Mucosa of descending colon (tissue), 3 donors: ENCODE measurements at regions not wholly inside any gene's neighbourhood (a gene's known extent, or its start where the extent isn't known, plus 50 kb on each side); places are given as distances from the start of the nearest gene placed in this dataset.
"Not testable (repeated sequence)": the region's sequence is repeated elsewhere in the genome, so short reads cannot be mapped to it uniquely, and the experiment has no call there.

ENCODE experiments used
- ATAC-seq: fragments of 200-7000 bp; cut with Tn5 transposase; one replicate; pipeline ENCODE4 v1.9.1; 2020; ENCODE audit warnings: mild to moderate bottlenecking, moderate library complexity
- DNase-seq, 3 donors: peaks; one replicate each; pipeline ENCODE4 v3.0.0-alpha.2; 2020
- H3K36me3 ChIP-seq: fragments of 200-600 bp; one replicate; pipeline ENCODE4 v1.8.0; 2021; ENCODE audit warnings: low read depth, mild to moderate bottlenecking
- H3K4me1 ChIP-seq: fragments of 200-600 bp; one replicate; pipeline ENCODE4 v1.8.0; 2021; ENCODE audit warnings: low read depth, mild to moderate bottlenecking
- H3K4me3 ChIP-seq: fragments of 200-600 bp; one replicate; pipeline ENCODE4 v1.8.0; 2021; ENCODE audit warnings: mild to moderate bottlenecking
- H3K9me3 ChIP-seq: fragments of 200-600 bp; one replicate; pipeline ENCODE4 v1.8.0; 2021; ENCODE audit warnings: mild to moderate bottlenecking
- CTCF ChIP-seq: fragments of 200-600 bp; IDR thresholded peaks from one replicate; pipeline ENCODE4 v1.8.0; 2022; ENCODE audit warnings: antibody characterized with exemption, mild to moderate bottlenecking
- intact Hi-C, 2 donors: fragments of 100-400 bp; cut with DNase I in 1 of 2; cut with micrococcal nuclease in 1 of 2; formaldehyde crosslinking; loops; one replicate each; pipeline versions ENCODE4 v1.11.0 to v1.11.1; 2022; cut with DNase I, micrococcal nuclease
- donor health status: DM: no; HTN: no; CAD: no; lungs with moderate emphysema.
- donor health status: DM: no; HTN: no; CAD: no.
- donor health status: DM: no; HTN: yes; CAD: no.

- Histone ChIP-seq H3K9me3 (peaks cover 4% of the 10 kb centered on the region), H3K4me1 (peaks cover 3% of the 10 kb centered on the region), H3K4me3 (no peak overlapping the region), H3K36me3 (no peaks in the 10 kb centered on the region)
- no peak for DNase-seq
- intact Hi-C loops, result no loop called here
- no peak for ATAC-seq
- no peak for TF ChIP-seq CTCF
These were observed 61.1 kb upstream of the TINAGL1 start for GRCh38 chr1:31515056-31515775.

- DNase-seq, result no peak
- no peak overlapping the region for H3K4me3 ChIP-seq
- H3K9me3 ChIP-seq, result peaks cover 4% of the 10 kb centered on the region
- ATAC-seq, result no peak
- no peak for TF ChIP-seq CTCF
- intact Hi-C loops, result no loop called here
- H3K36me3 ChIP-seq, result no peaks in the 10 kb centered on the region
- no peaks in the 10 kb centered on the region for H3K4me1 ChIP-seq
These were observed 60.4 kb upstream of the TINAGL1 start for GRCh38 chr1:31515936-31516335.

GRCh38 chr1:31517301-31517700 lies 59.0 kb upstream of the TINAGL1 start:
- no peak overlapping the region for H3K4me3 ChIP-seq
- ATAC-seq (no peak), DNase-seq (no peak)
- intact Hi-C loops, result no loop called here
- TF ChIP-seq CTCF, result no peak
- peaks cover 4% of the 10 kb centered on the region for H3K9me3 ChIP-seq
- H3K36me3 ChIP-seq, result no peaks in the 10 kb centered on the region
- no peaks in the 10 kb centered on the region for H3K4me1 ChIP-seq

GRCh38 chr1:31517986-31518385 lies 58.3 kb upstream of the TINAGL1 start:
- H3K4me3 ChIP-seq, H3K9me3 ChIP-seq, intact Hi-C loops, ATAC-seq, H3K4me1 ChIP-seq, DNase-seq, H3K36me3 ChIP-seq: not testable (repeated sequence)

- ATAC-seq, result no peak
- intact Hi-C loops, result no loop called here
- TF ChIP-seq CTCF, result no peak
These were observed 54.4 kb upstream of the TINAGL1 start for GRCh38 chr1:31521761-31522555.

GRCh38 chr1:31522556-31522845 lies 53.8 kb upstream of the TINAGL1 start:
- no peaks in the 10 kb centered on the region for H3K9me3 ChIP-seq
- no peak for TF ChIP-seq CTCF
- no peak for ATAC-seq
- H3K4me3 ChIP-seq, result no peak overlapping the region
- intact Hi-C loops, result no loop called here
- no peaks in the 10 kb centered on the region for H3K36me3 ChIP-seq
- DNase-seq, result no peak
- no peaks in the 10 kb centered on the region for H3K4me1 ChIP-seq

More at GRCh38 chr1:31521761-31522555, 54.4 kb upstream of the TINAGL1 start:
- Histone ChIP-seq H3K4me3 (no peak overlapping the region), H3K36me3 (no peaks in the 10 kb centered on the region), H3K9me3 (no peaks in the 10 kb centered on the region), H3K4me1 (no peaks in the 10 kb centered on the region)
- no peak for DNase-seq
